ENCODE measurements at regions not wholly inside any gene's neighbourhood (a gene's known extent, or its start where the extent isn't known, plus 50 kb on each side); places are given as distances from the start of the nearest gene placed in this dataset.

DNA sequence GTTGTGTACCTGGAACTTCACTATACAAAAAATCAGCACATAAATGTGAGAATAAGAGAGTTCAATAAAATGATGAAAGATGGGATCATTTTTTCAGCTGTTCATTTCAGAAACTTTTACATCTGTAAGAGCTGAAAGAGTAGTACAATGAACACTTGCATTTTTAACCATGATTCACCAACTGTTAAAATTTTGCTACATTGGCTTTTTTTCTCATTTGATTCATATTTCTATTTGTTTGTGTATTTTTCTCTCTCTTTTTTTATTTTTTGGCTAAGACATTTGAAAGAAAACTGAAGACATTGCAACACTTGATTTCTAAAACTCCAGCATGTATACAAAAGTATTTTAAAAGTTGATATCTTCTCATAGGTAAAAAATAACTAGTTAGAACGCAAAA is 98.3 kb upstream of the CDIN1 start:
- intact Hi-C loops (cut with micrococcal nuclease; ENCODE audit: unreplicated experiment), result no loop called here
- no peak for TF ChIP-seq EZH2 (IDR thresholded peaks at IDR 0.05; ENCODE audit: low read depth)
- TF ChIP-seq, protein P1, sequence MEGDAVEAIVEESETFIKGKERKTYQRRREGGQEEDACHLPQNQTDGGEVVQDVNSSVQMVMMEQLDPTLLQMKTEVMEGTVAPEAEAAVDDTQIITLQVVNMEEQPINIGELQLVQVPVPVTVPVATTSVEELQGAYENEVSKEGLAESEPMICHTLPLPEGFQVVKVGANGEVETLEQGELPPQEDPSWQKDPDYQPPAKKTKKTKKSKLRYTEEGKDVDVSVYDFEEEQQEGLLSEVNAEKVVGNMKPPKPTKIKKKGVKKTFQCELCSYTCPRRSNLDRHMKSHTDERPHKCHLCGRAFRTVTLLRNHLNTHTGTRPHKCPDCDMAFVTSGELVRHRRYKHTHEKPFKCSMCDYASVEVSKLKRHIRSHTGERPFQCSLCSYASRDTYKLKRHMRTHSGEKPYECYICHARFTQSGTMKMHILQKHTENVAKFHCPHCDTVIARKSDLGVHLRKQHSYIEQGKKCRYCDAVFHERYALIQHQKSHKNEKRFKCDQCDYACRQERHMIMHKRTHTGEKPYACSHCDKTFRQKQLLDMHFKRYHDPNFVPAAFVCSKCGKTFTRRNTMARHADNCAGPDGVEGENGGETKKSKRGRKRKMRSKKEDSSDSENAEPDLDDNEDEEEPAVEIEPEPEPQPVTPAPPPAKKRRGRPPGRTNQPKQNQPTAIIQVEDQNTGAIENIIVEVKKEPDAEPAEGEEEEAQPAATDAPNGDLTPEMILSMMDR (conservative IDR thresholded peaks at IDR 0.05), result no peak
- Histone ChIP-seq H3K9me2 (ENCODE audit: insufficient read depth) (no peaks in the 10 kb centered on the region), H3F3A (ENCODE audit: insufficient read depth, low read depth) (no peaks in the 10 kb centered on the region), H3K4me2 (no peak overlapping the region), H3K79me2 (ENCODE audit: low read depth) (no peaks in the 10 kb centered on the region), H3K36me3 (ENCODE audit: low read depth) (no peaks in the 10 kb centered on the region), H3K4me3 (no peak overlapping the region), H3K27me3 (ENCODE audit: insufficient read depth, low read depth) (no peaks in the 10 kb centered on the region), H4K20me1 (ENCODE audit: insufficient read depth) (no peaks in the 10 kb centered on the region), H3K9me3 (ENCODE audit: insufficient read depth, low read depth) (no peaks in the 10 kb centered on the region), H2AFZ (no peak overlapping the region), H3K4me1 (replicated peaks; ENCODE audit: insufficient read depth) (no peaks in the 10 kb centered on the region), H3K27ac (no peak overlapping the region)
- ChIA-PET CTCF (no interaction called here), POLR2A (ENCODE audit: unreplicated experiment) (no interaction called here)
- DNase-seq, result no peak
- BruUV-seq (replicated peaks), result no TSS peak

DNA sequence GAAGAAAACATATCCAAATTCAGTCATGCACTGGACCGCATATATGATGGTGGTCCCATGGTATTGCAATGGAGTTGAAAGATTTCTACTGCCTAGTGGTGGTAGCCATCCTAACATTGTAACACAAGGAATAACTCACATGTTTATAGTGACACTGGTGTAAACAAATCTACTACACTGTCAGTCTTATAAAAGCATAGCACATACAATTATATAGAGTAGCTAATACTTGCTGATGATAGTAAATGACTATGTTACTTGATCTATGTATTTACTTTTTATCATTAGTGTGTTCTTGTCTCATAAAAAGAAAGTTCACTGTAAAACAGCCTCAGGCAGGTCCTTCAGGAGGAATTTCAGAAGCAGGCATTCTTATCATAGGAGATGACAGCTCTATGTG is 96.0 kb upstream of the CDIN1 start:
- POLR2A ChIA-PET (ENCODE audit: unreplicated experiment), result interaction anchor here (0.6 kb wide), 2 partner anchors 145 to 618 kb away, joined by 4 to 11 read pairs; no protein-coding TSS in a partner anchor
- CTCF ChIA-PET, result no interaction called here
- no TSS peak for BruUV-seq (replicated peaks)

DNA sequence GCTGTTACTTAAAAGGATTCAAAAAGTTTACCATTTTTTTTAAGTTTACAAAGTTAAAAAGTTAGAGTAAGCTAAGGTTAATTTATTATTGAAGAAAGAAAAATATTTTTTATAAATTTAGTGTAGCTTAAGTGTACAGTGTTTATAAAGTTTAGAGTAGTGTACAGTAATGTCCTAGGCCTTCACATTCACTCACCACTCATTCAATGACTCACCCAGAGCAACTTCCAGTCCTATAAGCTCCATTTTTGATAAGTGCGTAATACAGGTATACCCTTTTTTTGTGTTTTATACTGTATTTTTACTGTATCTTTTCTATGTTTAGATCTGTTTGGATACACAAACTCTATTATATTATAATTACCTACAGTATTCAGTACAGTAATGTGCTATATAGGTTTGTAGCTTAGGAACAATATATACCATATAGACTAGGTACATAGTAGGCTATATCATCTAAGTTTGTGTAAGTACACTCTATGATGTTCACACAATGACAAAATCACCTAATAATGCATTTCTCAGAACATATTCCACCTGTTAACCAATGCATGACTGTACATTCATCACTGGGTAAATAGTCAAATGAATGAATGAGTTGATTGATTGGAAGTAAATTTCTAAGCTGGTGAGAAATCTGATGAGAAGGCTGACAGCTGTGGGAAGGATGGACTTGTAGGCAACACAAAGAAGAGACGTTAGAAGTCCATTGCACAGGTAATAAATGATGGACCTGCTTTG is 95.2 kb upstream of the CDIN1 start:
- Histone ChIP-seq H3K27ac (no peak overlapping the region), H2AFZ (no peak overlapping the region), H3K36me3 (ENCODE audit: low read depth) (no peaks in the 10 kb centered on the region), H3K79me2 (ENCODE audit: low read depth) (no peaks in the 10 kb centered on the region), H3K9me3 (ENCODE audit: insufficient read depth, low read depth) (no peaks in the 10 kb centered on the region), H3K9me2 (ENCODE audit: insufficient read depth) (no peaks in the 10 kb centered on the region), H3K4me3 (no peak overlapping the region), H3K4me1 (replicated peaks; ENCODE audit: insufficient read depth) (no peaks in the 10 kb centered on the region), H3K4me2 (no peak overlapping the region), H3K27me3 (ENCODE audit: insufficient read depth, low read depth) (no peaks in the 10 kb centered on the region), H4K20me1 (ENCODE audit: insufficient read depth) (no peaks in the 10 kb centered on the region), H3F3A (ENCODE audit: insufficient read depth, low read depth) (no peaks in the 10 kb centered on the region)
- ChIA-PET CTCF (no interaction called here), POLR2A (ENCODE audit: unreplicated experiment) (interaction anchor here (0.6 to 0.7 kb wide), 3 partner anchors 50 to 146 kb away, joined by 4 to 6 read pairs (median 4); no protein-coding TSS in a partner anchor)
- no peak for DNase-seq
- intact Hi-C loops (cut with micrococcal nuclease; ENCODE audit: unreplicated experiment), result no loop called here
- no peak for TF ChIP-seq EZH2 (IDR thresholded peaks at IDR 0.05; ENCODE audit: low read depth)
- TF ChIP-seq, protein P1 (conservative IDR thresholded peaks at IDR 0.05), result no peak
- BruUV-seq (replicated peaks), result no TSS peak

More for the DNA sequence above, 96.0 kb upstream of the CDIN1 start:
- Histone ChIP-seq H3K4me1 (replicated peaks; ENCODE audit: insufficient read depth) (no peaks in the 10 kb centered on the region), H3K36me3 (ENCODE audit: low read depth) (no peaks in the 10 kb centered on the region), H3K9me2 (ENCODE audit: insufficient read depth) (no peaks in the 10 kb centered on the region), H3K79me2 (ENCODE audit: low read depth) (no peaks in the 10 kb centered on the region), H3K27me3 (ENCODE audit: insufficient read depth, low read depth) (no peaks in the 10 kb centered on the region), H3K4me3 (no peak overlapping the region), H4K20me1 (ENCODE audit: insufficient read depth) (no peaks in the 10 kb centered on the region), H3F3A (ENCODE audit: insufficient read depth, low read depth) (no peaks in the 10 kb centered on the region), H3K9me3 (ENCODE audit: insufficient read depth, low read depth) (no peaks in the 10 kb centered on the region), H2AFZ (no peak overlapping the region), H3K27ac (no peak overlapping the region), H3K4me2 (no peak overlapping the region)
- TF ChIP-seq, protein P1 (conservative IDR thresholded peaks at IDR 0.05), result no peak
- TF ChIP-seq EZH2 (IDR thresholded peaks at IDR 0.05; ENCODE audit: low read depth), result no peak
- no peak for DNase-seq
- intact Hi-C loops (cut with micrococcal nuclease; ENCODE audit: unreplicated experiment), result no loop called here

Measured in PC-9 (cell line).